GM12891 (cell line): ENCODE measurements at regions not wholly inside any gene's neighbourhood (a gene's known extent, or its start where the extent isn't known, plus 50 kb on each side); places are given as distances from the start of the nearest gene placed in this dataset.

ENCODE experiments used
- POLR2A ChIP-seq: IDR thresholded peaks from 2 replicates; pipeline ENCODE4 v1.6.1; 2011; ENCODE audit warnings: low read depth, low read length, control low read depth
- SPI1 ChIP-seq: IDR thresholded peaks from 2 replicates; pipeline ENCODE4 v1.6.1; 2011; ENCODE audit warnings: low read depth, low read length, control low read depth

DNA sequence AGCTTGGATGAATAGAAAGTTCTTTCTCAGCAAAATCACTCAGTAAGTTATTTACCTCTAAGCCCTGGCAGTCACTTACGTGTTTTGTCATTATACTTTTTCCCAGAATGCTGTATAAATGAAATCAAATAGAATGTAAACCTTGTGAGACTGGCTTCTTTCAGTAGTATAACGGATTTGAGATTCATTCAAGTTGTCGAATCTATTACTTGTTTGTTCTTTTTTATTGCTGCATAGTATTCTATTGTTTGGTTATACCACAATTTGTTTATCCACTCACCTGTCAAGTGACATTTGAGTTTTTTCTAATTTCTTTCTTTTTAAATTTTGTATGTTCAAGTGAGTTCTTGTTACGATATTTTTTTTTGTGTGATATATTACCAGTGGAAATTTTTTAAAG lies 381.6 kb downstream of the EDEM1 start:
- TF ChIP-seq POLR2A: no peak
- TF ChIP-seq SPI1: no peak
